H9 (cell line): ENCODE measurements at regions not wholly inside any gene's neighbourhood (a gene's known extent, or its start where the extent isn't known, plus 50 kb on each side); places are given as distances from the start of the nearest gene placed in this dataset.

Source experiments
- DNase-seq: peaks from one replicate; pipeline ENCODE4 v3.0.0-alpha.2; 2017
- H2AFZ ChIP-seq: one replicate; pipeline ENCODE4 v1.6.1; 2013; ENCODE audit warnings: mild to moderate bottlenecking, low read length, control low read depth, moderate library complexity
- H2AK5ac ChIP-seq: 2 replicates; pipeline ENCODE4 v1.6.1; 2013; ENCODE audit warnings: low read length, control low read depth, mixed read lengths; ENCODE audit not compliant: insufficient read length
- H2BK120ac ChIP-seq: one replicate; pipeline ENCODE4 v1.6.1; 2013; ENCODE audit warnings: low read depth, mild to moderate bottlenecking, low read length, control low read depth, inconsistent platforms; ENCODE audit not compliant: poor library complexity, severe bottlenecking
- H2BK12ac ChIP-seq: 2 replicates; pipeline ENCODE4 v1.6.1; 2013; ENCODE audit warnings: low read length, control low read depth, mixed read lengths, low read depth; ENCODE audit not compliant: insufficient read length
- H2BK15ac ChIP-seq: 2 replicates; pipeline ENCODE4 v1.6.1; 2013; ENCODE audit warnings: low read depth, low read length, control low read depth
- H2BK20ac ChIP-seq: one replicate; pipeline ENCODE4 v1.6.1; 2013; ENCODE audit warnings: low read depth, mild to moderate bottlenecking, low read length, control low read depth, inconsistent platforms; ENCODE audit not compliant: poor library complexity, severe bottlenecking
- H2BK5ac ChIP-seq: 2 replicates; pipeline ENCODE4 v1.6.1; 2013; ENCODE audit warnings: low read length, control low read depth, mixed read lengths; ENCODE audit not compliant: insufficient read length
- H3K14ac ChIP-seq: 2 replicates; pipeline ENCODE4 v1.6.1; 2013; ENCODE audit warnings: low read length, control low read depth; ENCODE audit not compliant: insufficient read depth
- H3K18ac ChIP-seq: 2 replicates; pipeline ENCODE4 v1.6.1; 2013; ENCODE audit warnings: low read depth, mild to moderate bottlenecking, mixed read lengths, low read length, control low read depth; ENCODE audit not compliant: insufficient read length
- H3K23ac ChIP-seq: 2 replicates; pipeline ENCODE4 v1.6.1; 2013; ENCODE audit warnings: low read length, control low read depth, mixed read lengths, low read depth; ENCODE audit not compliant: insufficient read length
- H3K23me2 ChIP-seq: 2 replicates; pipeline ENCODE4 v1.6.1; 2013; ENCODE audit warnings: low read depth, mild to moderate bottlenecking, mixed read lengths, low read length, control low read depth; ENCODE audit not compliant: insufficient read length, poor library complexity, severe bottlenecking
- H3K27ac ChIP-seq: 2 replicates; pipeline ENCODE4 v1.5.1; 2013; ENCODE audit warnings: low read length, control low read depth, mixed read lengths, low read depth; ENCODE audit not compliant: insufficient read length
- H3K27me3 ChIP-seq: 2 replicates; pipeline ENCODE4 v1.6.1; 2013; ENCODE audit warnings: low read length, control low read depth, inconsistent platforms; ENCODE audit not compliant: insufficient read depth
- H3K4ac ChIP-seq: 2 replicates; pipeline ENCODE4 v1.6.1; 2013; ENCODE audit warnings: low read depth, mild to moderate bottlenecking, control low read depth, inconsistent platforms, low read length, moderate library complexity
- H3K4me1 ChIP-seq: 2 replicates; pipeline ENCODE4 v1.6.1; 2013; ENCODE audit warnings: low read length, control low read depth, inconsistent platforms; ENCODE audit not compliant: insufficient read depth
- H3K4me2 ChIP-seq: 2 replicates; pipeline ENCODE4 v1.6.1; 2013; ENCODE audit warnings: low read length, control low read depth, mixed read lengths; ENCODE audit not compliant: insufficient read length, insufficient read depth
- H3K56ac ChIP-seq: 2 replicates; pipeline ENCODE4 v1.6.1; 2013; ENCODE audit warnings: low read depth, mild to moderate bottlenecking, mixed read lengths, low read length, control low read depth; ENCODE audit not compliant: insufficient read length
- H3K79me1 ChIP-seq: 2 replicates; pipeline ENCODE4 v1.6.1; 2013; ENCODE audit warnings: low read depth, mild to moderate bottlenecking, moderate library complexity, low read length, control low read depth, inconsistent platforms; ENCODE audit not compliant: insufficient read depth, poor library complexity, severe bottlenecking
- H3K79me2 ChIP-seq: 2 replicates; pipeline ENCODE4 v1.6.1; 2013; ENCODE audit warnings: low read length, control low read depth, inconsistent platforms; ENCODE audit not compliant: insufficient read depth
- H3K9ac ChIP-seq: 2 replicates; pipeline ENCODE4 v1.6.1; 2013; ENCODE audit warnings: low read length, control low read depth, mixed read lengths; ENCODE audit not compliant: insufficient read length; ENCODE audit errors: extremely low read depth
- H3K9me3 ChIP-seq: one replicate; pipeline ENCODE4 v1.6.1; 2013; ENCODE audit warnings: low read depth, low read length, inconsistent platforms; ENCODE audit not compliant: control insufficient read depth
- H3T11ph ChIP-seq: one replicate; pipeline ENCODE4 v1.6.1; 2013; ENCODE audit warnings: mild to moderate bottlenecking, low read length, control low read depth, inconsistent platforms
- H4K20me1 ChIP-seq: one replicate; pipeline ENCODE4 v1.6.1; 2013; ENCODE audit not compliant: control insufficient read depth, insufficient read length, insufficient read depth
- H4K5ac ChIP-seq: 2 replicates; pipeline ENCODE4 v1.6.1; 2013; ENCODE audit warnings: low read depth, mild to moderate bottlenecking, mixed read lengths, low read length, control low read depth; ENCODE audit not compliant: insufficient read length
- H4K8ac ChIP-seq: replicated peaks from 2 replicates; pipeline ENCODE4 v1.6.1; 2013; ENCODE audit warnings: low read length, control low read depth, mixed read lengths, low read depth; ENCODE audit not compliant: insufficient read length
- H4K91ac ChIP-seq: 2 replicates; pipeline ENCODE4 v1.6.1; 2013; ENCODE audit warnings: low read depth, mild to moderate bottlenecking, moderate library complexity, mixed read lengths, low read length, control low read depth; ENCODE audit not compliant: insufficient read length
- H3K27ac Mint-ChIP-seq, 3 experiments: 2 replicates in 2 of 3; 3 replicates in 1 of 3; pipeline ENCODE4 v1.8.0; 2020 to 2021; ENCODE audit warnings: mixed read lengths in 3 of 3, mild to moderate bottlenecking in 1 of 3, moderate library complexity in 1 of 3
- H3K27me3 Mint-ChIP-seq: 2 replicates; pipeline ENCODE4 v1.8.0; 2021; ENCODE audit warnings: low read depth, mild to moderate bottlenecking, moderate library complexity, mixed read lengths
- H3K36me3 Mint-ChIP-seq, 3 experiments: 2 replicates in 2 of 3; 3 replicates in 1 of 3; pipeline ENCODE4 v1.8.0; 2020 to 2021; ENCODE audit warnings: low read depth in 3 of 3, mixed read lengths in 3 of 3; ENCODE audit not compliant: insufficient read depth in 1 of 3
- H3K4me1 Mint-ChIP-seq, 2 experiments: 2 replicates each; pipeline ENCODE4 v1.8.0; 2020; ENCODE audit warnings: mixed read lengths in 2 of 2
- H3K4me3 Mint-ChIP-seq, 2 experiments: 2 replicates in 1 of 2; 3 replicates in 1 of 2; pipeline ENCODE4 v1.8.0; 2020 to 2021; ENCODE audit warnings: mild to moderate bottlenecking in 2 of 2, mixed read lengths in 2 of 2, moderate library complexity in 1 of 2
- H3K9me3 Mint-ChIP-seq, 2 experiments: 2 replicates in 1 of 2; 3 replicates in 1 of 2; pipeline ENCODE4 v1.8.0; 2020; ENCODE audit warnings: mild to moderate bottlenecking in 2 of 2, mixed read lengths in 2 of 2, moderate library complexity in 1 of 2
- CTCF ChIP-seq: fragments of 200-600 bp; sonication (generic); conservative IDR thresholded peaks from 3 replicates; pipeline ENCODE4 v1.8.0; 2021; ENCODE audit warnings: antibody characterized with exemption, mild to moderate bottlenecking
- WGBS: extraction: QIAGEN DNeasy Blood & Tissue Kit; methylation state at CpG from one replicate; pipeline ENCODE4 v1.1.7; 2013; ENCODE audit warnings: missing lambda C conversion rate, low lambda C conversion rate, mixed read lengths; ENCODE audit not compliant: insufficient read length; ENCODE audit errors: extremely low coverage; 5-methylcytosine and 5-hydroxymethylcytosine counted together

- Histone ChIP-seq H3K23me2 (no peaks in the 10 kb centered on the region), H3K23ac (no peak overlapping the region), H3K18ac (no peak overlapping the region), H3K9ac (no peak overlapping the region), H2BK5ac (no peak overlapping the region), H4K8ac (no peak overlapping the region), H2AK5ac (no peak overlapping the region), H4K5ac (no peak overlapping the region), H2BK12ac (no peak overlapping the region), H4K91ac (no peak overlapping the region), H3K4ac (no peak overlapping the region), H2BK20ac (no peak overlapping the region), H3K56ac (no peak overlapping the region), H3K9me3 (no peaks in the 10 kb centered on the region), H3K27ac (no peak overlapping the region), H2BK15ac (no peak overlapping the region), H3T11ph (no peak overlapping the region), H3K4me1 (no peaks in the 10 kb centered on the region), H3K27me3 (no peaks in the 10 kb centered on the region), H2AFZ (no peak overlapping the region), H3K79me1 (no peaks in the 10 kb centered on the region), H2BK120ac (no peak overlapping the region), H3K4me2 (no peak overlapping the region), H3K79me2 (no peaks in the 10 kb centered on the region), H4K20me1 (no peaks in the 10 kb centered on the region), H3K14ac (no peak overlapping the region)
- Mint-ChIP-seq H3K27ac (no peak overlapping the region), H3K36me3 (peaks cover 0 to 3% (median 0%) of the 10 kb centered on the region in 3 experiments; a peak in 3 of 7 replicates), H3K4me1 (peaks cover 3 to 15% of the 10 kb centered on the region in 2 experiments; a peak in 3 of 4 replicates), H3K4me3 (no peak overlapping the region), H3K9me3 (peaks cover 1 to 3% of the 10 kb centered on the region in 2 experiments; a peak in 2 of 5 replicates), H3K27me3 (no peaks in the 10 kb centered on the region)
- no peak for TF ChIP-seq CTCF
- no CpG with 5 or more reads among the region's 4 CpGs for WGBS
- DNase-seq = no peak
These were observed 344.2 kb upstream of the SLC30A5 start for GRCh38 chr5:68749631-68750030.
